GM18861 (cell line): ENCODE measurements at regions not wholly inside any gene's neighbourhood (a gene's known extent, or its start where the extent isn't known, plus 50 kb on each side); places are given as distances from the start of the nearest gene placed in this dataset.

ENCODE experiments used
- ATAC-seq: cut with Tn5 transposase; IDR thresholded peaks from one replicate; pipeline ENCODE4 v1.9.1; 2021; ENCODE audit not compliant: unreplicated experiment

DNA sequence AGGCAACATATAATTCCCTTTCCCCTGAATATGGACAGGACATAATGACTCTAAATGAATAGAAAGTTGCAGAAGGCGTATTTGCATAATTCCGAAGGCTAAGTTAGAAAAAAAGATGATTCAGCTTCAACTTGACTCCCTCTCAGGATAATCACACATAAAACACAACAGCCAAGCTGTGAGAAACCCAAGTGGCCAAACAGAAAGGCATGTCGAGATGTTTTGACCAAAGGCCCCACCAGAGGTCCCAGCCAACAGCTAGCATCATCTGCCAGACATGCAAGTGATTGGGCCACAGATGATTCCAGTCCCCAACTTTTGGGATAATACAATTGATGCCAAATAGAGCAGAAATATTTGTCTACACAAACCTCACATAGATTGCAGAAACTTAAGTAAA is 444.9 kb downstream of the LTN1 start:
- ATAC-seq = no peak

DNA sequence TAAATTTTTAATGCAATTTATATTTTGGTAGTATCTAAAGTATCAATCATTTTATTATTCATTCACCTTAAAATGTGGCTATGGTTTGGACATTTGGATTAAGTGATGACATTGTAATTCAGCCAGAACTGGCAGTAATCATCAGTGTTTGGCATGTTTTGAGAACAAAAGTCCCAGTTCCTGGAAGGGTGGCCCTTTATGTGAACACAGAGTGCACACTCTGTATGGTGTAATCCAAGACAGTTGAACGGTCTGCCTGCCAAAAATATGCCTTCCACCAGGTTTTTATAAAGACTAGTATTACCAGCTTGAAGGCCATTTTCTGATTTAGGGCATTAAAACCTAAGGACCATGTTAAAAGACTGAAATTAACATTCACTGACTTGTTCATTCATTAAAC is 448.7 kb downstream of the LTN1 start:
- ATAC-seq = no peak

DNA sequence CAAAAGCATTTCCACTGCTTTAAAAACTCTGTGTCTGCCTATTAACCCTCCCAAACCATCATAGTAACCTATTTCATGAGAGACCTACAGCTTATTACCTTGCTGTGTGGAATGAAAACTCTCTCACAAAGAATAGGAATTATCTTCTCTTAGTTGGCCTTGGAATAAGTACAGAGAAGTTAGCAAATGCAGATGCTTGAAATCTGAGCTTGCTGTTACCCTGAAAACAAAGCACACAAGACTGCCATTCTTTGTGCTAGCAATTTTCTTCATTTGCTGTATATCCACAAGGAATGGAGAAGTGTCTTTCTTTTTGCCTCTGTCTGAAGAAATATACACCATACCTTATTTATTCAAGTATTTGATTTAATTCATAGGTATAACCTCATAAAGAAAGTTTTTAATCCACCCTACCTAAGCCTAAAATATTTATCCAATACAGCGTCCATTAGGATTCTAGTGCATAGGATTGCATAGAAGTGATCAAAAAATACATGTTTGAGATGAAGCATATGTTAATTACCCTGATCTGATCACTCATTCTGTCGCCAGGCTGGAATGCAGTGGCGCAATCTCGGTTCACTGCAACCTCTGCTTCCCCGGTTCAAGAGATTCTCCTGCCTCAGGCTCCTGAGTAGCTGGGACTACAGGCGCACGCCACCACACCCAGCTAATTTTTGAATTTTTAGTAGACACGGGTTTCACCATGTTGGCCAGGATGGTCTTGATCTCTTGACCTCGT is 451.1 kb downstream of the LTN1 start:
- ATAC-seq = no peak

DNA sequence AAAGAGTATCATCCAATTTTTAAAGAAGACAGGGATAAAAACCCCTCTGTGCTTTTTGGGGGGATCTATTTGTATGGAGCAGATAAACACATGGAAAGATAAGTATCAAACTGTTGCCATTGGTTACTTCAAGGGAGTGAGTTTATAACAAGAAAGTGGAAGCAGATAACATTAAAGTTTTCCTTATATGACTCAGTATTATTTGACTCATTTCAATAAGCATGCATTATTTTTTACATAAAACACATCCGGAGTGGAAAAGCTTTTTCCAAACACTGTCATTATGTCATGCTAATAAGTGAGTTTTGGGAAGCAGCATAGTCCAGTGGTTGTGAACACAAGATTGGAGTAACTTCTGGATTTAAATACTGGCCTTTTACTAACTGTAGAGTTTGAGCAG is 452.2 kb downstream of the LTN1 start:
- no peak for ATAC-seq

DNA sequence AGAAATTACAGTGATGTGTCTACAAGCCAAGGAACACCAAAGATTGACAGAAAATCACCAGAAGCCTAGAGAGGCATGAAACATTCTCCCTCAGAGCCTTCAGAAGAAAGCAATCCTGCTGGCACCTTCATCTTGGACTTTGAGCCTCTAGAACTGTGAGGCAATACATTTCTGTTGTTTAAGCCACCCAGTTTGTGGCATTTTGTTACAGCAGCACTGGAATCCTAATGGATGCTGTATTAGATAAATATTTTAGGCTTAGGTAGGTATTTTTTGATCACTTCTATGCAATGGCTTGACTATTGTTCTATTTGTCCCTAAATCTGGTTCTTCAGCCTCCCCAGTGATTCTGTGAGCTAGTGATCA is 453.1 kb downstream of the LTN1 start:
- no peak for ATAC-seq

DNA sequence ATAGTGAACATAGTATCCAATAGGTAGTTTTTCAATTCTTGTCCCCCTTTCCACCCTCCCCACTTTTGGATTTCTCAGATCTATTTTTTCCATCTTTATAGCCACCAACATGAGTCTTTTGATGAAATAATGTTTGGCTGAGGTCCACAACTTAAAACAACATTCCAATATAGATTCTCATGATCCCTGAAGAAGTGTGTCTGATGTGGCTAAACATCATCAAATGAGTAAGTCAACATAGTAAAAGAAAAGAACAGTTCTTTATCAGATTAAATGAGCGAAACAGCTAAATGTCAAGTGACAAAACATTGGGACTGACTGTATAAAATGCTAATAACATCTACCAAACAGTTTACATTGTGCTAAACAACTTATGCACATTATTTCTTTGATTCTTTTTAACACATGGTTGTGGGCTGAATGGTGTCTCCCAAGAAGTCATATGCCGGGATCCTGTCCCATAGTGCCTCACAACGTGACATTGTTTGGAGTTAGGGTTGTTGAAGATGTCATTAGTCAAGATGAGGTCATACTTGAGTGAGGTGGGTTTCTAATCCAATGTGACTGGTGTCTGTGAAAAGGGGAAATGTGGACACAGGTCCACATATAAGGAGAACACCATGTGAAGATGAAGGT is 453.6 kb downstream of the LTN1 start:
- ATAC-seq = no peak

DNA sequence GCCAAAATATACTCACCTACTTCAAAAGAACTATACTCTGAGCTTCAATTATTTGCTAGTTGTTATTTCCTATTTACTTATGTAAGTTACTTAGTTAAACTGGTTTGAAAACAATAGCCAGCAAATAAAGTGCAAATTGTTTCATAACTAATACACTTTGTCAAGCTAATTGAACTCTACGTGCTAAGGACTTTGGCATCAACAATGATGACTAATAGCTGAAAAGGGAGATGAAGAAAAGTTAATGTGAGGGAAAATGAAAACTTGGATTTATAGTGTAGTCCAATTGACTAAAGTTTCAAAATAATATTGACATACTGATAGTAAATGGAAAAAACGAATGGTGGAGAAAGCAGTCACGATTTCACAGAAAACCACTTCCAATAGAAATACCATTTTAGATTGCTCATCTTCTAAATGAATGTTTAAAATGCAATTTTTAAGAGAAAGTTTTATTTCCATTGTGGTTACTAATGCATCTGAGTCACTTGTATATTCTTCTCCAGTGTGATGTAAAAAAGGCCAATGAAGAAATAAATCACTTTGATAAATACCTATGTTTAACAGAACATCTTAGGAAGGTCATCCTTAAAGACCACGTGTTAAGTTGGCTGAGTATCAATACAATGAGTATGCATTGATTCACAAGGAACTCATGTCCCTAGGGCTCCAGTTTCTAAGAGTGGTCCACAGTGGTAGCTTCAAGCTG is 455.2 kb downstream of the LTN1 start:
- no peak for ATAC-seq

DNA sequence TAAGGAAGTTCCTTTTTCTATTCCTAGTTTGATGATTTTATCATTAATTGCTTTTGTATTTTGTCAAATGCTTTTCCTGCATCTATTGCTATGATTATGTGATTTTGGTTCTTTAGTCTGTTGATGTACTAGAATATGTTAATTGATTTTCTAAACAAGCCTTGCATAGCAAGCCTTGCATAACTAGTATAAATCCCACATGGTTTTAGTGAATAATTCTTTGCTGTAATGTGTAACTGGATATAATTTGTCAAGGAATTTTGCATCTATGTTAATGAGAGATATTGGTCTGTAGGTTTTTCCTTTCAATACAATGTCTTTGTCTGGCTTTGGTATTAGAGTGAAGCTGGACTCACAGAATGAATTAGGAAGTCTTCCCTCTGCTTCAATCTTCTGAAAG is 460.2 kb downstream of the LTN1 start:
- no peak for ATAC-seq

DNA sequence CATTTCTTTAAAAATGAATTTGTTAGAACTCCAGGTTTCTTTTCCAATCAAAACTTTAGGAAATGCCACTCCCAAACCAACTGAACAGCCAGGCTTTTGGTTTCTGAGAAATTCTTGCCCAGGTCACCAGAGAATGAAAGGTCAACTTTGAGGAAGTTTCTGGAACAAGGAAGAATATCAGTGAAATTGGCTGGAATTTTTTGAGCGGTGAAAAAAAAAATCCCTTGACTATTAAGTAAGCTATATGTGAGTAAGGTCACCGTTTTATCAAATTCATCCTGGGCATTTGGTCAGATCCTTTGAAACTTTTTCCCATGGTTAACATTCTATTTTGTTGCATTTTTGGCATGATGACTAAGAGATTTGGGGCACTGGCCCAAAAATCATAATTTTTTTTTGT is 469.3 kb downstream of the LTN1 start:
- ATAC-seq = no peak

DNA sequence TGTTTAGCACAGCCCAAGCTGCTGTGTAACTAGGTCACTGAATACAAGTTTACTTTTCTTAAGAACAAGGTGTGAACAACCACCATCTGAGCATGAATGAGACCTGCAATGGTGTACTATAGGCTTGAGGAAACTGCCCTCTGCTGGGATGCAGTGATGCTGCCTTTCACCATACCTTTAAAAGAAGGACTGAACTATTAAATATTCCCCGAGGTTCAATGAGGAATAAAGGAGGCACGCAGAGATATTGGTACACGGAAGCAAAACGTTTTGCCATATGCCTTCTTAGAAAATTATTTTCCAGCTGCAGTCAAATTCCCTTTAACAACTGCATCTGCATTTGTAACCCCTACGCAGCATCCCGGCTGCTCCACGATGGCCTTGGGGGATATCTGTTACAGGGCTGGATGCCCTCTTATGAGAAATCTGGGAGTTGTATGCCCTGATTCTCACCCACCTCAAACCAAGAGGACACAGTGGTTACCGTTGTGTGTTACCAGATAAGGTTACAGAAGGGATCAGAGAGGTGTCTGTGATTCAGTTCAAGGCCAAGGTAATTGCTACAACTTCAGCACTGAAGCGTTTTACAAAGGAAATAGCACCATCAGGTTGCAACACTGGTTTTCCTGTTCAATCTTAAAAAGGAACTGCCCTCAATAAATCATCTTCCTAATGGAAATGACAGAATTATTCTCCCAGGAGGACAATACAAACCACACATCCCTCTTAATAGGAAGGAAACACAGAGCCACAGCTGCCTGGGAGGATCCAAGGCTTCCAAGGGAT is 470.5 kb downstream of the LTN1 start:
- ATAC-seq = no peak

DNA sequence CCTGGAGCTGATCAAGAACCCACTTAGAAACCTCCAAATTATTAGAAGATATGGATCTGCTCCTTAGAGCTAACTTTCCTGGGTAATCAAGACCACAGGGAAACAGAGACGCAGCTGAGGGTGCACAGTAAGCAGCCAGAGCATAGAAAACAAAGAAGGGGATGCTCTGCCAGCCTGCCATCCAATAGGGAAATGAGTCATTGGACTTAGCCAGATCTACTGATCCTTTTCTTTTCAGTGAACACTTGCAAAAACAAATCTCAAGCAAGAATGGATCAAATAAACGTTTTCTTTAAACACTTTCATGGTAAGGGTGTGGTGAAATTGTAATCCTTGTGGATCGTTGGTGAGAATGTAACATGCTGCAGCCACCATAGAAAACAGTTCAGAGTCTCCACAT is 474.0 kb downstream of the LTN1 start:
- ATAC-seq = no peak

DNA sequence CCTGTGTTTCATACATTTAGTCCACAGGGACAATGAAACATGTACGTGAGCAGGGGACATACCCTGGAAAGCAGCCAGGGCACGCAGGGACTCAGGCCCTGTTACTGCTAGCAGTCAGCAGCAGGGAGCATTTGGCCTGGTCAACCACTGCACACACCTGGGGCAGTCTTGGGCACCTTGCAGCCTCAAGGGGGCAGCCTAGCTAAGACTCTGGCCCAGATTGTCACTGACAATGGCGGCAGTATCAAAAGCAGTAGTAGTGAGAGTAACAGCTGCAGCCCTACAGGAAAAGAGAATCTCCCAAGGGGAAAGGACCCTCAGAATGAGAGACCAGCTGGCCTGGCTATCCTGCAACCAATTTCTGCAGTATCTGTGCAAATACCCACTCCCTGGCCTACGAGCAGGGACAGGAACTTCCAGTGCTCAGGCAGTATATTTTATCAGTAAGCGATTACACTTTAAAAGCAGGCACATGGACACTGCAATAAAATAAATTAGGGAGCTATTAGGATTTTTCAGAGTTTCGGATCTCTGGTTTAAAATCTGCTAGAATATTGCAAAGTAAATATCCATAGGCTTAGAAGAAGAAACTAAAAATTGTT is 475.6 kb downstream of the LTN1 start:
- peak; percentile 93 for ATAC-seq

DNA sequence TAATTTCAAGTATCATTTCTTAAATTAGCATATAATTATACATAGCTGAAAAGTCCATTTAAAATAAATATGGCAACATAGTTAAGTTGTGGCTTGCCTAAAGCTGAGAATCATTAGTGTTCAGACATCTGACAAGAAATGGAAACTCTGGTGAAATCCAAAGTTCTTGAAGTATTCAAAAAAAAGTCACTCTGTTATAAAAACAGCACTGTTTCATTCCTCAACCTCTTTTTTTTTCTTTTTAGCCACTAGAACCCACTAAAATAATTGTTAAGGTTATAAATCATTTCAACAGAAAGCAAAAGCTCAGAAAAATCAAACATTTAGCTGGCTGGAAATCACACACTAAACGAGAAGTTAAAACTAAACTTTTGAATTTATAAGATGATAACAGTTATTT is 476.7 kb downstream of the LTN1 start:
- ATAC-seq = no peak

DNA sequence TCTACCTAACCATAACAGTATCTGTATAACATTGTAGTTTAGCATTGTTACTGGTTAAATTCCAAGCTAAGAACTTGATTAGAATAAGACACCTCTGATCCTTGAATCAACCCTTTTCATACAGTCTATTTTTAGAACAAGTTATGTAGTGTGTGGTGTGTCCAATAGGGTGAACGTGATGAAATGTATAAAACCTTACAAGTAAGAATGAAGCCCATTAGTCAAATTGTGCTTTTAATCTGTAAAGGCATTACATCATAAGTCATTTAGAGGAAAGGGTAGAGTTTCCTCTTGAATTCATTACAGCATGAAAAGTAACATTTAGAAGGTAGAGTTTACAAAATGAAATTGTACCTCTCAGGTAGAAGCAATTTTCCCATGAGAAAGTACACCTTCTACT is 479.2 kb downstream of the LTN1 start:
- ATAC-seq = no peak

DNA sequence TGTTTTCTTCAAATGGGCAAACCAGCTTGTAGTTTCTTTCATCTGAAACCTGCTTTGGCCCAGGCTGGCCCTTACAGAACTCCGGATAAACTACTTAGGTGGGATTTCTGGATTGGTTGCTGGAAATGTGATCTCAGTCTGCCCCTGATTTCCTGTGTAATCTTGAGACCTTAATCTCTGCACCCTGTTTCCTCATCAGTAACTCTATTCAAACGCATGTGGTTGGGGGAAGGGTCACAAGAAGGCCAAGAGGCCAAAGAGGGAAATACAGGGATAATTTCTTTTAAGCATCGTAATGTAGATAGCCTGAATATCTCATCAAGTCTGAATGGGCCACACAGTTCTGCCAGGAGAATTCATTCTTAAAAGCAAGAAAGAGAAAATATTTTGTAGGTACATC is 483.6 kb downstream of the LTN1 start:
- ATAC-seq = no peak

DNA sequence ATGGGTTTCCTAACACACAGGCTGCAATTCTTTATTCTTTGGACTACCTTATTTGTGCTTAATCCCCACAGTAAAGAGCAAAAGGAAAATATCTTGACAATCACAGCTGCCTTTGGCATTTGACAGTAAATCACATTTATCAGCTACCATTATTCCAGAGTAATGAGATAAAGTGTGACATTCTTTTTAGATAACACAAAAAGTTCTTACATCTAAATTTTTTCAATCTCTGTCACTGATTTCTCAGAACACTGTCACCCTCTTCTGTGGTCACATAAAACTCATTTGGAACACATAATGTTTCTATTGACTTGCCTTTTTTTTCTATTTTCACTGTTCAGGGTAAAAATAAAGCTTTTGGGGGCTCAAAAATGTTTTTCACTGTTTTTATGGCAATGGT is 484.6 kb downstream of the LTN1 start:
- no peak for ATAC-seq

DNA sequence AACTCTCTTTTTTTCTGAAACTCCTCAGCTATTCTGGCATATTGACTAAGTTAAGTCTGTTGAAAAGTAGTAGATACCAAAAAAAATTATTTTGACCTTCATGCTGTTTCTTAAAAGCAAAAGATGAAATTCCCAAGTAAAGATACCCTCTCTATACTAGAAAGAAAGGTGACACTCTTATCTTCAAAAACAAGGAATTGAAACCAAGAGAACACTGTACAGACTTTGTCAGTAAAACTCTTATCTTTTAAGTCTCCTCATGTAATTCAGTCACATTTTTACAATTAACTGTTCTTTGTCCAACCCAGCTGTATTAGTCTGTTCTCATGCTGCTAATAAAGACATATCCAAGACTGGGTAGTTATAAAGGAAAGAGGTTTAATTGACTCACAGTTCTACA is 496.2 kb downstream of the LTN1 start:
- ATAC-seq = no peak

DNA sequence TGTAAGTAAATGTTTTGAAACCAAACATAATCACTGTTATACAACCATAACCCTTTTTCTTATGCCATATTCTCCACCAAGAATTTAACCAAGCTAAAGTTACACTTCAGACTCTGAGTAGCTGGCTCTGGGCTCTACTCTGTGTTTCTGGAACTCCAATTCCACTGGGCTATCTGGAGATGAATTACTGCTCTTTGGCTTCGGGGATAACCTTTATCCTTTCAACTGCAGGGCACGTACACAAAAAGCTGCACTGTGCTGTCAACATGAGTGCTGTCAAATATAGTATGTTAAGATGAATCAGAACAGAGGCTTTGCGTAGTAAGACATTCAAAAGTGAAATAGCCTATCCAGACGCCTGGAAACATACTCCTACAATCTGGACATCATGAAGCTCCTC is 500.6 kb downstream of the LTN1 start:
- no peak for ATAC-seq

DNA sequence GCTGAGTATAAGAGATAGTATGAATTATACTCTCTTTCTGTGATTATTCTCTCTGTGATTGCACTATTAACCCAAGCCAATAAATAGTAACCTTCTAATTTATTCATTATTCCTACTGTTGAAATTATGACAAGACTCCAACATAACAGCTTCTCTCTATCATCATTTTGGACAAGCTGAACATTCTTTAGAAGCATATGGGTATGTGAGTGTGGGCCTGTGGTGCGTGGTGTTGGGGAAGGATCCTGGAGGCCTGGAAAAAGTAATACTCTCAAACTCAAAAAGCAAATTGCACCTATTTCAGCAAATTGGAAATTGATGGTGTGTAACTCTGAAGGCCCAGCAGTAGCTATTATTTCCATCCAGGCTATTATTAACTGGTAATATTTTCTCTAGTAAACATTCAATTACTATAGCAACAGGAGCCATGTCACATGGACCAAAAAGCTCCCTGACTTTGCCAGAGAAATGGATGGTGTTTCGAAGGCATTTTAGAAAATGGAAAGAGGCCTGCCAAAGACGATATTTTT is 502.8 kb downstream of the LTN1 start:
- no peak for ATAC-seq

DNA sequence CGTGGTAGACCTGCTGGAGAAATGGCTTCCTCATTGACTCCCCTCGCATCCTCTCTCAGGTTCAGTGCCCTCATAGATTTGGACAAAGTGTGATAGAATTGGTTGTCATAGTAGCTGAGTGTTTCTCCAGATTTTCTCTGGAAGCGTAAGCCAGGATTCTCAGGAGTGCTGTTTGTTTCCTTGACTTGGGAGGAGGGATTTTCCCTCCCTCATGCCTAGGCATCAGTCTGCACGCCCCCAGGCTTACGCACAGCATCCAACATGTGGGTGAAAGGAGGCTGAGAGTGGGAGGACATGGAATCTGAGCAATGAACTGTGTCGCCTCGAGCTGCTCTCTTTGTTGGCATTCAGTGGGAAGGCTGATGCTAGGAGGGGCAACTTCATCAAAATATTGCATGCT is 503.5 kb downstream of the LTN1 start:
- no peak for ATAC-seq

DNA sequence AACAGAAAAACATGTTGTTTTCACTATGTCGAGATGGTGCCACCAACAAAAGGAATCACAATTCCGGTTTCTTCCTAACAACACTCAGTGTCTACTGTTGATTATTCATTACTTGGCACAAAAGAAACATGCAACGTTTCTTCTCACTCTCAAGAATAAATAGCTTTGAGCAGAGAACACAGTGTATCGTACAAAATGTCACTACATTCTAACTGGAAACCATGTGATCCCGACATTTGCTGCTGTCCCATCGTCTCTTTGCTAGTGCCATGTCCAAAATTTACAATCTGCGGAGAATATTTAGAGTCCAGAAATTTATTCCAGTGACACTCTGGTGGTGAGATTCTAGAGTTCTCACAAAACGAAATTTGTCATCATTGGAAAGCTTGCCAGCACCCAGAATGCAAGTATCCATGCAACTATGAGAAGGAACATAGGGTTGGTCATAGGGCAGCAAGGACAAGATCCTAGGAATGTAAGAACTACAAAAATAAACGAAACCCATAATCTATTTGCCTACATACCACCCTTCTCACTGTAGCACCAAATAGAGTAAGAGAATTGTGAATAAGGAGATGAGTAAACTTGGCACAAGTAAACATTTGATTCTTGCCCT is 505.1 kb downstream of the LTN1 start:
- no peak for ATAC-seq
